ENCODE measurements at regions not wholly inside any gene's neighbourhood (a gene's known extent, or its start where the extent isn't known, plus 50 kb on each side); places are given as distances from the start of the nearest gene placed in this dataset.

- no peak for DNase-seq
These were observed 149.5 kb upstream of the ZNF507 start for GRCh38 chr19:32195706-32196610.

GRCh38 chr19:32196690-32197420 is 148.6 kb upstream of the ZNF507 start:
- no peak for DNase-seq

GRCh38 chr19:32197896-32198882 is 147.2 kb upstream of the ZNF507 start:
- no peak for DNase-seq

- no peak for DNase-seq
These were observed 145.8 kb upstream of the ZNF507 start for GRCh38 chr19:32199501-32200040.

- DNase-seq, result no peak
These were observed 144.9 kb upstream of the ZNF507 start for GRCh38 chr19:32200312-32201038.

- DNase-seq, result no peak
These were observed 144.2 kb upstream of the ZNF507 start for GRCh38 chr19:32201211-32201610.

GRCh38 chr19:32201636-32202051 is 143.8 kb upstream of the ZNF507 start:
- DNase-seq, result no peak

- no peak for DNase-seq
These were observed 143.2 kb upstream of the ZNF507 start for GRCh38 chr19:32202244-32202643.

GRCh38 chr19:32203161-32203560 is 142.2 kb upstream of the ZNF507 start:
- no peak for DNase-seq

- no peak for DNase-seq
These were observed 139.3 kb upstream of the ZNF507 start for GRCh38 chr19:32206065-32206464.

GRCh38 chr19:32208060-32208459 is 137.3 kb upstream of the ZNF507 start:
- no peak for DNase-seq

GRCh38 chr19:32219392-32219791 is 126.0 kb upstream of the ZNF507 start:
- DNase-seq, result no peak

GRCh38 chr19:32219881-32220472 is 125.4 kb upstream of the ZNF507 start:
- no peak for DNase-seq

GRCh38 chr19:32220951-32221350 is 124.5 kb upstream of the ZNF507 start:
- DNase-seq, result no peak

GRCh38 chr19:32222556-32222955 is 122.9 kb upstream of the ZNF507 start:
- no peak for DNase-seq

- no peak for DNase-seq
These were observed 122.3 kb upstream of the ZNF507 start for GRCh38 chr19:32223106-32223505.

GRCh38 chr19:32223595-32224370 is 121.6 kb upstream of the ZNF507 start:
- no peak for DNase-seq

- DNase-seq, result peak; percentile 85
These were observed 120.8 kb upstream of the ZNF507 start for GRCh38 chr19:32224371-32225244.

GRCh38 chr19:32227561-32228165 is 117.7 kb upstream of the ZNF507 start:
- no peak for DNase-seq

Measured in NCI-H2227 treated with DMSO at 0.1 percent for 48 hours (cell line).